Pancreas (tissue), 10 donors: ENCODE measurements at regions not wholly inside any gene's neighbourhood (a gene's known extent, or its start where the extent isn't known, plus 50 kb on each side); places are given as distances from the start of the nearest gene placed in this dataset.

Experiments used
- ATAC-seq, 4 donors: fragments of 200-7000 bp; cut with Tn5 transposase; one replicate each; pipeline versions ENCODE4 v1.8.0 to v1.9.1; 2020; ENCODE audit warnings: mild to moderate bottlenecking in 4 of 4, moderate library complexity in 4 of 4
- DNase-seq, 6 donors: peaks; one replicate each; pipeline ENCODE4 v3.0.0-alpha.2; 2020
- FAIRE-seq: peaks from 2 replicates; lab custom pipeline; 2012; peaks lifted over from hg19 to GRCh38; lab: Jason Lieb, UNC
- H3K27ac ChIP-seq, 4 donors: fragments of 200-600 bp; sonication (generic); 1 replicate in 3 of 4; 2 replicates in 1 of 4; pipeline versions ENCODE4 v1.5.0 to v1.8.0; 2020
- H3K27me3 ChIP-seq, 4 donors: fragments of 200-600 bp; one replicate each; pipeline ENCODE4 v1.8.0; 2021
- H3K36me3 ChIP-seq, 3 donors: fragments of 200-600 bp; sonication (generic) in 1 of 3; one replicate each; pipeline versions ENCODE4 v1.5.0 to v1.8.0; 2020 to 2021
- H3K4me1 ChIP-seq, 3 donors: fragments of 200-600 bp; one replicate each; pipeline ENCODE4 v1.8.0; 2021
- H3K4me3 ChIP-seq, 4 donors: fragments of 200-600 bp; sonication (generic) in 2 of 4; one replicate each; pipeline versions ENCODE4 v1.5.0 to v1.8.0; 2020 to 2021
- H3K9me3 ChIP-seq, 4 donors: fragments of 200-600 bp; one replicate each; pipeline ENCODE4 v1.8.0; 2021
- CTCF ChIP-seq, 4 donors: fragments of 200-600 bp; sonication (generic) in 3 of 4; IDR thresholded peaks; one replicate each; pipeline versions ENCODE4 v1.5.0 to v1.8.0; 2021; ENCODE audit warnings: antibody characterized with exemption in 4 of 4
- WGBS, 2 donors: extraction: QIAGEN DNeasy Blood & Tissue Kit; methylation state at CpG; one replicate each; pipeline ENCODE4 v1.1.7; 2013; 5-methylcytosine and 5-hydroxymethylcytosine counted together
- intact Hi-C, 3 donors: fragments of 100-400 bp; cut with DNase I; formaldehyde crosslinking; loops; one replicate each; pipeline versions ENCODE4 v1.11.1 to v1.14.2; 2022
- donor health status: healthy with polysubstance abuse.
- donor health status: DM: no; HTN: no; CAD: no; lungs with moderate emphysema.
- donor health status: DM: no; HTN: no; CAD: no.
- donor health status: control.
- donor health status: control.
- donor health status: Bipolar disorder and iron deficiency.
- donor health status: DM: yes; HTN: yes; CAD: no.
- donor health status: DM: no; HTN: no; CAD: no.
- donor health status: DM: no; HTN: no; CAD: no.
- donor health status: DM: yes; HTN: yes; CAD: no.

- H3K27me3 ChIP-seq = no peaks in the 10 kb centered on the region
- H3K9me3 ChIP-seq = no peaks in the 10 kb centered on the region
- ATAC-seq (no peak), DNase-seq (no peak), FAIRE-seq (no peak)
- H3K36me3 ChIP-seq = no peaks in the 10 kb centered on the region
- H3K4me1 ChIP-seq = no peaks in the 10 kb centered on the region
- no peak for TF ChIP-seq CTCF (IDR thresholded peaks at IDR 0.05)
- intact Hi-C loops = no loop called here
- H3K27ac ChIP-seq = no peak overlapping the region
- H3K4me3 ChIP-seq = no peak overlapping the region
These were observed 488.4 kb downstream of the DISC1 start for GRCh38 chr1:232114985-232115384.

GRCh38 chr1:232112076-232112475, 485.5 kb downstream of the DISC1 start:
- Histone ChIP-seq H3K36me3 (no peaks in the 10 kb centered on the region), H3K4me3 (no peak overlapping the region), H3K4me1 (no peaks in the 10 kb centered on the region), H3K27ac (no peak overlapping the region), H3K27me3 (no peaks in the 10 kb centered on the region), H3K9me3 (no peaks in the 10 kb centered on the region)
- no peak for FAIRE-seq
- no peak for DNase-seq
- intact Hi-C loops = no loop called here
- TF ChIP-seq CTCF (IDR thresholded peaks at IDR 0.05) = no peak
- no peak for ATAC-seq

- WGBS, 2 donors = 20 to 37% methylated on average over 3 of the region's 3 CpGs
- intact Hi-C loops = no loop called here
- no peak for FAIRE-seq
- H3K4me3 ChIP-seq = no peak overlapping the region
- no peaks in the 10 kb centered on the region for H3K9me3 ChIP-seq
- no peaks in the 10 kb centered on the region for H3K27me3 ChIP-seq
- no peaks in the 10 kb centered on the region for H3K36me3 ChIP-seq
- no peak overlapping the region for H3K27ac ChIP-seq
- DNase-seq = no peak
- no peaks in the 10 kb centered on the region for H3K4me1 ChIP-seq
- ATAC-seq = no peak
- no peak for TF ChIP-seq CTCF (IDR thresholded peaks at IDR 0.05)
These were observed 485.0 kb downstream of the DISC1 start for GRCh38 chr1:232111611-232112010.

- DNase-seq (peak in 1 of 6 donors; percentile 42), FAIRE-seq (no peak), ATAC-seq (no peak)
- no peak for TF ChIP-seq CTCF (IDR thresholded peaks at IDR 0.05)
- Histone ChIP-seq H3K36me3 (no peaks in the 10 kb centered on the region), H3K4me1 (no peaks in the 10 kb centered on the region), H3K27ac (no peak overlapping the region), H3K4me3 (no peak overlapping the region), H3K27me3 (no peaks in the 10 kb centered on the region), H3K9me3 (no peaks in the 10 kb centered on the region)
- intact Hi-C loops = no loop called here
- whole genome bisulfite sequencing, 2 donors = 50 to 52% methylated on average over 14 of the region's 14 CpGs
These were observed 483.9 kb downstream of the DISC1 start for GRCh38 chr1:232110281-232111090.

GRCh38 chr1:232109391-232109790, 482.8 kb downstream of the DISC1 start:
- Histone ChIP-seq H3K27me3 (no peaks in the 10 kb centered on the region), H3K27ac (no peak overlapping the region), H3K36me3 (no peaks in the 10 kb centered on the region), H3K9me3 (no peaks in the 10 kb centered on the region), H3K4me1 (no peaks in the 10 kb centered on the region), H3K4me3 (no peak overlapping the region)
- TF ChIP-seq CTCF (IDR thresholded peaks at IDR 0.05) = no peak
- FAIRE-seq (no peak), DNase-seq (no peak), ATAC-seq (no peak)
- intact Hi-C loops = no loop called here
- WGBS, 2 donors = 78% methylated on average over 1 of the region's 1 CpG
